ENCODE measurements at regions not wholly inside any gene's neighbourhood (a gene's known extent, or its start where the extent isn't known, plus 50 kb on each side); places are given as distances from the start of the nearest gene placed in this dataset.

DNA sequence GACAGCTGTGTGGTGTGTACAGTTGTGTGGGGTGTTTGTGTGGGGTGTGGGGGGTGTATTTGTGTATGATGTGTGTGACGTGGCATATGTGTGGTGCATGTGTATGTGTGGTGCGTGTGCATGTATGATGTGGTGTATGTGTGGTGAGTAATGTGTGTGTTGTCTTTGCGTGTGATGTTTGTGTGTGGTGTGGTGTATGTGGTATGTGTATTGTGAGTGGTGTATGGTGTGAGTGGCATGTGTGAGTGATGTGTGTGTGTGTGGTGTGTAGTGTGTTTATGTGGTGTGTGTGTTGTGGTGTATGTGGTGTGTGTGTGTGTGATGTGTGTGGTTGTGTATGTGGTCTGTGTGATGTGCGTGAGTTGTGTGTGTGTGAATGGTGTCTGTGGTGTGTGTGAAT is 191.1 kb downstream of the MELK start:
- Histone ChIP-seq H3K27me3 (ENCODE audit: control insufficient read depth in 3 of 3, insufficient read depth in 3 of 3, low read depth in 1 of 3, low read length in 3 of 3) (peaks cover 0 to 23% (median 6%) of the 10 kb centered on the region in 3 experiments), H2AFZ (ENCODE audit: low read length) (no peak overlapping the region), H2BK12ac (ENCODE audit: low read length) (no peak overlapping the region), H3K4ac (ENCODE audit: low read length) (no peak overlapping the region), H3K79me1 (ENCODE audit: low read depth, low read length) (peaks cover 5% of the 10 kb centered on the region), H3K27ac (replicated peaks; ENCODE audit: low read length) (no peak overlapping the region), H2AK5ac (ENCODE audit: low read depth, low read length) (no peak overlapping the region), H3K9ac (ENCODE audit: low read depth, low read length, poor library complexity) (peak overlapping the region; percentile 78), H2BK5ac (ENCODE audit: low read length) (no peak overlapping the region), H3K4me2 (ENCODE audit: insufficient read depth, low read length, poor library complexity, severe bottlenecking) (no peak overlapping the region), H3K4me1 (ENCODE audit: control insufficient read depth in 2 of 2, insufficient read depth in 1 of 2, low read depth in 1 of 2, low read length in 2 of 2) (peaks cover 0 to 4% of the 10 kb centered on the region in 2 donors), H3K18ac (ENCODE audit: low read length) (no peak overlapping the region), H3K14ac (ENCODE audit: low read length) (peak overlapping the region; percentile 50), H4K8ac (ENCODE audit: low read depth, low read length) (peak overlapping the region; percentile 95), H2BK120ac (ENCODE audit: low read depth, low read length) (no peak overlapping the region), H3K4me3 (ENCODE audit: low read length in 2 of 2) (peak overlapping the region in 1 of 2 donors; percentile 71), H2BK15ac (ENCODE audit: low read length) (no peak overlapping the region), H3K23ac (ENCODE audit: low read depth, low read length, poor library complexity) (peak overlapping the region; percentile 1), H3K36me3 (replicated peaks in 1 of 2; ENCODE audit: control insufficient read depth in 2 of 2, insufficient read depth in 2 of 2, low read length in 2 of 2) (peaks cover 0 to 1% of the 10 kb centered on the region in 2 donors), H3K9me3 (replicated peaks in 1 of 2; ENCODE audit: control insufficient read depth in 2 of 2, insufficient read depth in 1 of 2, low read depth in 1 of 2, low read length in 2 of 2) (peaks cover 0 to 9% of the 10 kb centered on the region in 2 donors), H4K91ac (ENCODE audit: low read depth, low read length, poor library complexity) (no peak overlapping the region)
- 100% methylated on average over 4 of the region's 4 CpGs for WGBS, 2 donors (ENCODE audit: extremely low coverage in 2 of 2, insufficient read length in 2 of 2, insufficient replicate concordance in 1 of 2)
- DNase-seq (ENCODE audit: low spot score), result no peak

DNA sequence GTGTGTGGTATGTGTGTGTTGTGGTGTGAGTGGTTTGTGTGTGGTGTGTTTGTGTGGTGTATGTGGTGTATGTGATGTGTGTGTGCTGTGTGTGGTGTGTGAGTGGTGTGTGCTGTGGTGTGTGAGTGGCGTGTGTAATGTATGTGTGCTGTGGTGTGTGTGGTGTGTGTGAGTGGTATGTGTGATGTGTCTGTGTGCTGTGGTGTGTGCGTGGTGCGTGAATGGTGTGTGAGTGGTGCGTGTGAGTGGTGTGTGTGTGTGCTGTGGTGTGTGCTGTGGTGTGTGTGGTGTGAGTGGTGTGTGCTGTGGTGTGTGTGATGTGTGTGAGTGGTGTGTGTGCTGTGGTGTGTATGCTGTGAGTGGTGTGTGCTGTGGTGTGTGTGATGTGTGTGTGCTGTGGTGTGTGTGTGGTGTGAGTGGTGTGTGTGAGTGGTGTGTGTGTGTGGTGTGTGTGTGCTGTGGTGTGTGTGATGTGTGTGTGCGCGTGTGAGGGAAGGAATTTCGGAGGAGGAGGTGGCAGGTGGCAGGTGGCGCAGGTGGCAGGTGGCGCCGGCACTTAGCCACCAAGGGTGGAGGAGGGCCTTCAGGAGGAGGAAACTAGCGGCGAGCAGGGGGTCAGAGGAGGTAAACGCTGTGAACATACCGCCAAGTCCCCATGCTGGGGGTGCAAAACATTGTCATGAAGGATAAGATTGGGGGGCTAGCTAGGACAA is 191.8 kb downstream of the MELK start:
- Histone ChIP-seq H2AK5ac (ENCODE audit: low read depth, low read length) (no peak overlapping the region), H3K27me3 (ENCODE audit: control insufficient read depth in 3 of 3, insufficient read depth in 3 of 3, low read depth in 1 of 3, low read length in 3 of 3) (peaks cover 0 to 22% (median 6%) of the 10 kb centered on the region in 3 experiments), H4K91ac (ENCODE audit: low read depth, low read length, poor library complexity) (peak overlapping the region; percentile 65), H3K14ac (ENCODE audit: low read length) (peak overlapping the region; percentile 27), H4K8ac (ENCODE audit: low read depth, low read length) (no peak overlapping the region), H3K4ac (ENCODE audit: low read length) (no peak overlapping the region), H2BK12ac (ENCODE audit: low read length) (no peak overlapping the region), H3K36me3 (replicated peaks in 1 of 2; ENCODE audit: control insufficient read depth in 2 of 2, insufficient read depth in 2 of 2, low read length in 2 of 2) (peaks cover 0 to 1% of the 10 kb centered on the region in 2 donors), H3K18ac (ENCODE audit: low read length) (no peak overlapping the region), H2BK5ac (ENCODE audit: low read length) (no peak overlapping the region), H3K4me1 (ENCODE audit: control insufficient read depth in 2 of 2, insufficient read depth in 1 of 2, low read depth in 1 of 2, low read length in 2 of 2) (peaks cover 0 to 6% of the 10 kb centered on the region in 2 donors), H3K4me2 (ENCODE audit: insufficient read depth, low read length, poor library complexity, severe bottlenecking) (peak overlapping the region; percentile 85), H3K79me1 (ENCODE audit: low read depth, low read length) (peaks cover 5% of the 10 kb centered on the region), H3K23ac (ENCODE audit: low read depth, low read length, poor library complexity) (peak overlapping the region; percentile 1), H3K27ac (replicated peaks; ENCODE audit: low read length) (no peak overlapping the region), H2AFZ (ENCODE audit: low read length) (peak overlapping the region; percentile 95), H3K9me3 (replicated peaks in 1 of 2; ENCODE audit: control insufficient read depth in 2 of 2, insufficient read depth in 1 of 2, low read depth in 1 of 2, low read length in 2 of 2) (peaks cover 0 to 9% of the 10 kb centered on the region in 2 donors), H3K9ac (ENCODE audit: low read depth, low read length, poor library complexity) (peak overlapping the region; percentile 54), H3K4me3 (ENCODE audit: low read length in 2 of 2) (peak overlapping the region; percentile 59 to 71), H2BK15ac (ENCODE audit: low read length) (no peak overlapping the region), H2BK120ac (ENCODE audit: low read depth, low read length) (no peak overlapping the region)
- WGBS, 2 donors (ENCODE audit: extremely low coverage in 2 of 2, insufficient read length in 2 of 2, insufficient replicate concordance in 1 of 2), result 100% methylated on average over 4 of the region's 14 CpGs; no CpG with 5 or more reads in 1 of the 2 donors
- no peak for DNase-seq (ENCODE audit: low spot score)

DNA sequence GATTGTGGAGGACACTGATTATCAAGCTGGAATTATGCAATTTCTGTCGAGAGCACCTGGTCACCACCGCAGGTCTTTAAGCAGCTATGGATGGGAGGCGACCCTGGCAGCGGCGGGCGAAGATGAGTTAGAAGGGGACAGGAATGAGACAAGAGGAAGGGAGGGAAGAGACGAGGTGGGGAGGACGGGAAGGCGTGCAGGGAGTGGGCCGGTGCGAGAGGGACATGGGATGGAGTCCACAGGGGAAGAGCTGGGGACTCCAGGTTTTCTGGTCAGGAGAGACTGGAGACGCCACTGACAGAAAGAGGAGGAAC is 192.3 kb downstream of the MELK start:
- H3K27ac ChIP-seq (replicated peaks; ENCODE audit: low read length), result no peak overlapping the region
- H3K4me1 ChIP-seq (ENCODE audit: control insufficient read depth in 2 of 2, insufficient read depth in 1 of 2, low read depth in 1 of 2, low read length in 2 of 2), result peaks cover 0 to 6% of the 10 kb centered on the region in 2 donors
- H3K4me2 ChIP-seq (ENCODE audit: insufficient read depth, low read length, poor library complexity, severe bottlenecking), result peak overlapping the region; percentile 85
- H3K9me3 ChIP-seq (replicated peaks in 1 of 2; ENCODE audit: control insufficient read depth in 2 of 2, insufficient read depth in 1 of 2, low read depth in 1 of 2, low read length in 2 of 2), result peaks cover 0 to 9% of the 10 kb centered on the region in 2 donors
- H4K91ac ChIP-seq (ENCODE audit: low read depth, low read length, poor library complexity), result no peak overlapping the region
- no peak overlapping the region for H3K4ac ChIP-seq (ENCODE audit: low read length)
- H3K14ac ChIP-seq (ENCODE audit: low read length), result no peak overlapping the region
- no CpG with 5 or more reads among the region's 12 CpGs for WGBS, 2 donors (ENCODE audit: extremely low coverage in 2 of 2, insufficient read length in 2 of 2, insufficient replicate concordance in 1 of 2)
- no peak overlapping the region for H2BK120ac ChIP-seq (ENCODE audit: low read depth, low read length)
- peaks cover 5% of the 10 kb centered on the region for H3K79me1 ChIP-seq (ENCODE audit: low read depth, low read length)
- no peak overlapping the region for H3K23ac ChIP-seq (ENCODE audit: low read depth, low read length, poor library complexity)
- H2BK15ac ChIP-seq (ENCODE audit: low read length), result no peak overlapping the region
- H3K27me3 ChIP-seq (ENCODE audit: control insufficient read depth in 3 of 3, insufficient read depth in 3 of 3, low read depth in 1 of 3, low read length in 3 of 3), result peaks cover 0 to 20% (median 6%) of the 10 kb centered on the region in 3 experiments
- H3K9ac ChIP-seq (ENCODE audit: low read depth, low read length, poor library complexity), result no peak overlapping the region
- no peak overlapping the region for H2BK12ac ChIP-seq (ENCODE audit: low read length)
- H3K18ac ChIP-seq (ENCODE audit: low read length), result no peak overlapping the region
- H2AFZ ChIP-seq (ENCODE audit: low read length), result peak overlapping the region; percentile 95
- peak overlapping the region in 1 of 2 donors; percentile 59 for H3K4me3 ChIP-seq (ENCODE audit: low read length in 2 of 2)
- H3K36me3 ChIP-seq (replicated peaks in 1 of 2; ENCODE audit: control insufficient read depth in 2 of 2, insufficient read depth in 2 of 2, low read length in 2 of 2), result peaks cover 0 to 1% of the 10 kb centered on the region in 2 donors
- no peak for DNase-seq (ENCODE audit: low spot score)
- H2AK5ac ChIP-seq (ENCODE audit: low read depth, low read length), result no peak overlapping the region
- H4K8ac ChIP-seq (ENCODE audit: low read depth, low read length), result no peak overlapping the region
- no peak overlapping the region for H2BK5ac ChIP-seq (ENCODE audit: low read length)

DNA sequence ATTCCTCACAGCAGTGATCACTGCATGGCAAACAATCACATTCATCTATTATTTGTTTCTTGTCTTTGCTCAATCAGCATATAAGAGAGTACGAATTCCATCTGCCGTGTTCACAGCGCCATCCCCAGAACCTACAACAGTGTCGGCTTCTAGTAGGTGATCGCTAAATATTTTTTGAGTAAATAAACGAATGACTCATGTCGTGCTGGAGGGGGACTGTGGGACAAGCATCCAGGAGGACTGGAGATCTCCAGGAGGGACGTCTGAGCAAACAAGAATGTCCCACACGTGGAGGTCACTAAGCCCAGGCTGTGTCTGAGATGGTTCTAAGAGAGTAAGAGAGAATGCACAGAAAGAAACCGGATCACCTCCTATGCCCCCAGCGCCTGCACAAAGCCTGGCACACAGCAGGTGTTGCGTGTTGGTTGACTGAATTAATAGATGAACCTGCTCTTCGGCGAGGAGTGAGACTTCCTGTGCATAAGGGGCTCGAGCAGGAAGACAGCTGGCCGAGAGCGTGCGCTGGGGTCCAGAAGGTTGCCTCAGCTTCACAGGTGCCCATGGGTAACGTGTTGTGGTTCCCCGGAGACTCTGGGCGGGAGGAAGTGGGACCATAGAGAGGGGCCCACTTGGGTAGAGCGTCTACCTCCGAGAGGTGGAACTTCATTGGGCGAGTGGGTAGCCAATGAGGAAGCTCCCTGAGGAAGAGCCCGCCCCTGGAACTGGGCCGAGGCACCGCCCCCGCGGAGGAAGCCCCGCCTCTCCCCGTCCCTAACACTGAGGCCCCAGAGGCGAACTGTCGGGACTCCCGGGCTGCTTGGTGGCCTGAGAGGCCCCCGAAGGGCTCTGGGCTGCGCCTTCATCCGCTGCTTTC is 193.0 kb downstream of the MELK start:
- Histone ChIP-seq H4K8ac (ENCODE audit: low read depth, low read length) (no peak overlapping the region), H3K4me3 (ENCODE audit: low read length in 2 of 2) (peak overlapping the region; percentile 59 to 81), H3K23ac (ENCODE audit: low read depth, low read length, poor library complexity) (no peak overlapping the region), H2AFZ (ENCODE audit: low read length) (peak overlapping the region; percentile 95), H2BK5ac (ENCODE audit: low read length) (no peak overlapping the region), H3K4me1 (ENCODE audit: control insufficient read depth in 2 of 2, insufficient read depth in 1 of 2, low read depth in 1 of 2, low read length in 2 of 2) (peaks cover 0 to 6% of the 10 kb centered on the region in 2 donors), H3K27me3 (ENCODE audit: control insufficient read depth in 3 of 3, insufficient read depth in 3 of 3, low read depth in 1 of 3, low read length in 3 of 3) (peaks cover 0 to 19% (median 6%) of the 10 kb centered on the region in 3 experiments), H2BK15ac (ENCODE audit: low read length) (no peak overlapping the region), H3K79me1 (ENCODE audit: low read depth, low read length) (peaks cover 5% of the 10 kb centered on the region), H3K4me2 (ENCODE audit: insufficient read depth, low read length, poor library complexity, severe bottlenecking) (peak overlapping the region; percentile 85), H3K4ac (ENCODE audit: low read length) (no peak overlapping the region), H3K9ac (ENCODE audit: low read depth, low read length, poor library complexity) (peak overlapping the region; percentile 40), H3K9me3 (replicated peaks in 1 of 2; ENCODE audit: control insufficient read depth in 2 of 2, insufficient read depth in 1 of 2, low read depth in 1 of 2, low read length in 2 of 2) (peaks cover 0 to 9% of the 10 kb centered on the region in 2 donors), H3K18ac (ENCODE audit: low read length) (peak overlapping the region; percentile 88), H2BK12ac (ENCODE audit: low read length) (no peak overlapping the region), H2BK120ac (ENCODE audit: low read depth, low read length) (no peak overlapping the region), H3K27ac (replicated peaks; ENCODE audit: low read length) (no peak overlapping the region), H3K14ac (ENCODE audit: low read length) (peak overlapping the region; percentile 40), H4K91ac (ENCODE audit: low read depth, low read length, poor library complexity) (no peak overlapping the region), H3K36me3 (replicated peaks in 1 of 2; ENCODE audit: control insufficient read depth in 2 of 2, insufficient read depth in 2 of 2, low read length in 2 of 2) (peaks cover 0 to 1% of the 10 kb centered on the region in 2 donors), H2AK5ac (ENCODE audit: low read depth, low read length) (no peak overlapping the region)
- peak; percentile 80 for DNase-seq (ENCODE audit: low spot score)
- no CpG with 5 or more reads among the region's 37 CpGs for WGBS, 2 donors (ENCODE audit: extremely low coverage in 2 of 2, insufficient read length in 2 of 2, insufficient replicate concordance in 1 of 2)
